Hematopoietic multipotent progenitor cell treated with erythropoietin and hydrocortisone succinate and interleukin-3 and kit ligand, for 4 days (in vitro differentiated cells): ENCODE measurements at regions not wholly inside any gene's neighbourhood (a gene's known extent, or its start where the extent isn't known, plus 50 kb on each side); places are given as distances from the start of the nearest gene placed in this dataset.
"Not testable (repeated sequence)": the region's sequence is repeated elsewhere in the genome, so short reads cannot be mapped to it uniquely, and the experiment has no call there.

Experiments
- DNase-seq: peaks from one replicate; pipeline ENCODE4 v3.0.0-alpha.2; 2015

DNA sequence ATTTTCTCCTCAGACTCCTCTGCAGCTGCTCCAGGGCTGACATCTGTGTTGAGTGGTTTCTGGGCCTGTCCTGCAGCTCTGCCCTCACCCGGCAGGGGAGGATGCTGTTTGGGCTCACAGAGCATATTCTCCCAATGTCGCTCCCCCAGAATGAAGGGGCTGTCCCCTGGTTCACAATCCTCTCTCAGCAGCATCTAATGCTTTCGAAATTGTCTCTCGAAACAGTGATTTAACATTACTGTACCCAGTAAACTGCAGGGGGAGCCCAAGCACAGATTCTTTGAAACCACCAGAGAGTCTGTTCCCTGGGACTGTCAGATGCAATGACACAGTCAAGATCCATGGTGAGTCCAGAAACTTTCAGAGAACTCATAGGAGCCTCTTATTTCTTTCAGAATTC is 1135.2 kb downstream of the TMEM121 start:
- peak; percentile 80 for DNase-seq

DNA sequence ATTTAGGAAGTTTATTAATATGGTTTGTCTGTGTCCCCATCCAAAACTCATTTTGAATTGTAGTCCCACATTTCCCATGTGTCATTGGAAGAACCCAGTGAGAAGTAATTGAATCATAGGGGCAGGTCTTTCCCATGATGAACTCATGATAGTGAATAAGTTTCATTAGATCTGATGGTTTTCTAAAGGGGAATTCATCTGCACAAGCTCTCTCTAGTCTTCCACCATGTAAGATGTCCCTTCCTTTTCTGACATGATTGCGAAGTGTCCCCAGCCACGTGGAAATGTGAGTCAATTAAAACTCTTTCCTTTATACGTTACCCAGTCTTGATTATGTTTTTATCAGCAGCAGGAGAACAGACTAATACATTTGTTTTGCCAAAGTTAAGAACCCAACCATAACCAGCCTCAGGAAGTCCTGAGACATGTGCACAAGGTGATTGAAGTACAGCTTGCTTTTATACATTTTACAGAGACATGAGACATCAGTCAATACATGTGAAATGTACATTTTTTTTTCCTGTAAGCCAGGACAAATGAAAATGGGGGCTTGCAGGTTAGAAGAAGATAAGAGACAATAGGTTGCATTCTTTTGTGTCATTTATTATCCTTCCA is 1136.7 kb downstream of the TMEM121 start:
- DNase-seq: peak; percentile 24

DNA sequence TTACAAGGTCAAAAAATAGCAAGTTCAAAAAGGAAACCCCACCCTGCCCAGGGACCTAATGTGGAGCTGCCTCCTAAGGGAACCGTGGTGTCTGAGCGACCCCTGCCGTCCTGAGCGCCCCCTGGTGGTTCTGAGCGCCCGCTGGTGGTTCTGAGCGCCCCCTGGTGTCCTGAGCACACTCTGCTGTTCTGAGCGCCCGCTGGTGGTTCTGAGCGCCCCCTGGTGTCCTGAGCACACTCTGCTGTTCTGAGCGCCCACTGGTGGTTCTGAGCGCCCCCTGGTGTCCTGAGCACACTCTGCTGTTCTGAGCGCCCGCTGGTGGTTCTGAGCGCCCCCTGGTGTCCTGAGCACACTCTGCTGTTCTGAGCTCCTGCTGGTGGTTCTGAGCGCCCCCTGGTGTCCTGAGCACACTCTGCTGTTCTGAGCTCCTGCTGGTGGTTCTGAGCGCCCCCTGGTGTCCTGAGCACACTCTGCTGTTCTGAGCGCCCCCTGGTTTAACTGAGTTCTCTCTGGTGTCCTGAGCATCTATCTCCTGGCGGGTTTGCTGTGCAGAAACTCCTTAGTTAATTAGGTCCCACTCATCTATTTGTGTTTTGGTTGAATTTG is 1137.5 kb downstream of the TMEM121 start:
- peak; percentile 42 for DNase-seq

DNA sequence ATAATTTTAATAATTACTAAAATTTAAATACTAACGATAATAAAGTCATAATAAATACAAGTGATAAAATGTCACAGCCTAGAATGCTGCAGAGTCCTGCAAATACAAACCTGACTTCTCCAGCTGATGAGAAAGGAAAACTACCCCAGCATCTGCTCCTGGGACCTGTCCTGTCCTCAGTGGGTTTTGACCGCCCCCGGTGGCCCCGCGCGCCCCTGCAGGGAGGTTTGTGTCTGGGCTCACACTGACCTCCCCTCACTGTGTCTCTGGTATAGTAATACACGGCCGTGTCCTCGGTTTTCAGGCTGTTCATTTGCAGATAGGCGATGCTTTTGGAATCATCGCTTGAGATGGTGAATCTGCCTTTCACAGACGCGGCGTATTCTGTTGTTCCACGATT is 1139.4 kb downstream of the TMEM121 start:
- no peak for DNase-seq

DNA sequence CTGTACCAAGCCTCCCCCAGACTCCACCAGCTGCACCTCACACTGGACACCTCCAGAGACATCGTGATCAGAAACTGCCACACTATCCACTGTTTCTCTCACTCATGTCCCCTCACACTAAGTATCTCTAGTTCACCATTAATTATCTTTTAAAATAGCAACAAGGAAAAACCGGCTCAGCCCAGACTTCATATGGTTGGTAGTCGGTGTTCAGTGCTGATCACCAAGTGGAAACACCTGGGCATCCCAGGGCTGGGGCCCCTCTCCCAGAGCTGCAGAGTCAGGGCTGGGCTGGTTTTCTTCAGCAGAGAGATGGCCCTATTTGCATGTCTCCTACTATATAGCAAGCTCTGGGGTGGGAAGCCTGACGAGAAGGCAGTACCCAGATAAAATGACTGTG is 1140.0 kb downstream of the TMEM121 start:
- no peak for DNase-seq

DNA sequence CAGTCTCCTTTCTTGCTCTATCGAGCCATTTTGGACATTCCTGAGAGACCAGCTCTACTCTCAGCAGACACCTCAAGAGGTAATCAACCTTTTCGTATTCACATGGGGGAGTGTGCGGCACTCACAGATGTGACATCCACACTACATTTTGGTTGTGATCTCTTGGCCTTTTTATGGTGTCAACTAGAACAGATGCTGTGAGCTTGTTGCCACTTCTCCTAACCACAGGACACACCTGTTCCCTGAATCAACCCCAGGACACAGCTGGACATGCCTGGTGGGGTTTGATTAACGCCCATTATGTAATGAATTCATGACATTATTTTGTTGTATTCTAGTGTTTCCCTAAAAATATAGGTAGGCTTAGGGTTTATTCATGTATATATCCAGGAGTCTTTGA is 1143.6 kb downstream of the TMEM121 start:
- peak; percentile 50 for DNase-seq

DNA sequence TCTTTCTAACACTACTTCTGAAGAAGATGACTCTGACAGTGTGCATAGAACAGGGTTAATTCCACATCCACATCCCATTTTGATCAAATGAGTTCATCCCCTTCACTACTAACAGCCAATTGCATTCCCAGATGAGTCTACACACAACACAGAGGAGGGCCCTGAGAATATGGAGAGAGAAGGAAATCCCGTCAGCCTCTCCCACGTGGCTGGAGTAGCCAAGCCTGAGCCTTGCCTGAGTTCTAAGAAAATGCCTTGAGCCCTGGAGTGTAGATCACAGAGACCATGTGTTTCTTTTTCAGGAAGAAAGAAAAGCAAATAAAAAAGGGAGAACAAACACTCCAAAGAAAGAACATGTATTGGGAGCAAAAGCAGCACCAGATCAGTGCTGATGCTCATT is 1147.7 kb downstream of the TMEM121 start:
- not testable (repeated sequence) for DNase-seq

DNA sequence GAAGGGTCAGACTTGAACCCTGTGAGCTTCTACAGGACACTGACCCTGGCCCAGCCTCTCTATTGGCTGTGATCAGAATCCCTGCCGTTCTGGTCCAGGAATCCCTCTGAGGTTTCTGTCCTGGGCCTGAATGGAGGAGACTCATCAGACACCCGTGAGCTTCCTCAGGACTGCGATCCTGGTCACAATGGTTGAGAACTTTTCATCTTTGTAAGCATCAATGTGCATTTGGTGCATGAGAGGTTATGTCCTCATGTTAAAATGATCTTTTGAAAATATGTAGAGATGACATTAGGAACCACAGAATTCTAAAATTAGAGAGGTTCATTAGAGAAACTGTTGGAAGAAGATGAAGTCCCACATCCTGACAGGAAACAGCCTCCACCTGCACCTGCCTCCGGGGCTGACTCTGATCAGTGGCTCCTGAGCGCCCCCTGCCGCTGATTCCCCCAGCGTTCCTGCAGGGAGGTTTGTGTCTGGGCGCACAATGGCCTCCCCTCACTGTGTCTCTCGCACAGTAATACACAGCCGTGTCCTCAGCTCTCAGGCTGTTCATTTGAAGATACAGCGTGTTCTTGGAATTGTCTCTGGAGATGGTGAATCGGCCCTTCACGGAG is 1148.2 kb downstream of the TMEM121 start:
- not testable (repeated sequence) for DNase-seq

DNA sequence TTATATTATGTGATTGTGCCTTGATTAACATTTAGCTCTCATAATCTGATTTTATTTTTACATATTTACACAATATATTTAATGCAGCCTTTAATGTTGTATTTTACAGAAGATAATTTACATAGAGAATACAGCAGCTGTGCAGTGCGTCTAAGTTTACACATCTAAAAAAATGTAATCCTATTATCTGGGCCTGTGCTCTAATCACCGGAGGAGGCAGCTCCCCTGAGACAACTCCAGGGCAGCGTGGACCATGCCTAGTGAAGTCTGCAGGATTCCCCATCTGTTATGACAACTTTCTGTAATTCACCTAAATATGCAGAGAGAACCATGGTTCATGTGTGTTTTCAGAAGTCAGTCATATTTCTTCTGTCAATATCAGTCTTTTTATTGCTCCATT is 1149.3 kb downstream of the TMEM121 start:
- DNase-seq: not testable (repeated sequence)

DNA sequence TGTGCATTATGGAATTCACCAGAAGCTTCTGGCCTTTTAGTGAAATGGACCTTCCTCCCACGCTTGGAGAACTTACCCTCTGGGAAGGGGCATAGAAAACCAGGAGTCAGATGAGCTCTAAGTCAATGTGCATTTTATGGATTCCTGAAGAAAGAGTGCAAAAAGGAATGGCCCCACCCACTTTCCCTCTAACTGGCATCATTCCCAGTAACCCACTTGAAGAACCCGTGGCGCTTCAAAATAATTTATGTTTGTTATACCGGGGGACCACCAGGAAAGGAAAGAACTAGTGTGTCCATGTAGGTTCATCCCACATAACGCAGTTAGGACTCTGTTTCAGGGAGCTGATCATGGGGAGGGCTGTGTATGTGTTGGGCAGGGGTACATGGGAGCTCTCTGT is 1153.4 kb downstream of the TMEM121 start:
- DNase-seq: no peak

DNA sequence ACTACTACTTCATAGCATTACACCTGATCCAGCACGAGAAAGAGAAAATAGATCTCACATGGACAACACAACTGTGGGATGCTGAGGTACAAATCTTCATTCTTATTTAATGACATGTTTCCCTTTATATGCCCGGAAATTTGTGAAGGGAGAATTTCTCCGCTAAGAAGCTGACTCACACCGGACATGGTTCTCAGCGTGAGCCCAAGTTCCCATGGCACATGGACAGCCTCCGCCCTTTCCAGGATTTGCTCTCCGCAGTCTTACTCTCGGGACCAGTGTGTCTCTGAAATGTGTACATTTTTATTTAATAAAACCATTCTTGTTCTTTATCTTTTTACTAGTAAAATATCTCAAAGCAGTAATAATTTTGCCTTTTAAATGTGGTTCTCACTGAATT is 1154.8 kb downstream of the TMEM121 start:
- no peak for DNase-seq

DNA sequence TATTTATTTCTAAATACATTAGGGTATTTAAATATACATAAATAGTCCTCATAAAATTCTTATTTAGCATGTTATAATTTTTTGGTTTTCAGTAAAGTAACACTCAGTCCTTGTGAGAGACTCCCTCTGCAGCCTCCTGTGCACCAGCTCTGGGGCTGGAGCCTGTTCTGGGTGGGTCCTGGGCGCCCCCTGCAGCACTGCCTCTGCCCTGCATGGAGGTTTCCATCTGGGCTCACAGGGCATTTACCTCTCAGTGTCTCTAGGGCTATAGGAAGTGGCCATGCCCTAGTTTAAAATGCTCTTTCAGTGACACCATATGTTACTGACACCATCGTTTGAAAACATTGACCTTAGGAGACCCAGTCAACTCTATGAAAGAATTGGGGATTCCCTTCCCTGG is 1155.2 kb downstream of the TMEM121 start:
- peak; percentile 39 for DNase-seq

DNA sequence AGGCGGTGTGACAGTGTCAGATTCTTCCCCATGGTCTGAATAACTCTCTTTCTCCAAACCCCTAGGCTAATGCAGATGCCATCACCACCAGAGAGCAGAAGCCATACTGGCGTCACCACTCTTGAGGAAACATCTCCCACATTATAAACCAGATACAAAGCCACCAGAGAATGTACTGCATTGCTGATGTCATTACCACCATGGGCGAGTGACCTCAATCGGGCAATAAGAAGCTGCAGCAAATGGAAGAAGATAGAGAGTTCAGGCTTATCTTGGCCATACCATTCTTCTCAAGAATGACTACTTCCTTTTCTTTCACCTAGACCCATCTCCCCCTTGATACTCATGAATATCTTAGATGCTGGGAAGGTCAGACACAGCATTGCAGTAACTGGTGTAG is 1157.2 kb downstream of the TMEM121 start:
- peak; percentile 43 for DNase-seq

DNA sequence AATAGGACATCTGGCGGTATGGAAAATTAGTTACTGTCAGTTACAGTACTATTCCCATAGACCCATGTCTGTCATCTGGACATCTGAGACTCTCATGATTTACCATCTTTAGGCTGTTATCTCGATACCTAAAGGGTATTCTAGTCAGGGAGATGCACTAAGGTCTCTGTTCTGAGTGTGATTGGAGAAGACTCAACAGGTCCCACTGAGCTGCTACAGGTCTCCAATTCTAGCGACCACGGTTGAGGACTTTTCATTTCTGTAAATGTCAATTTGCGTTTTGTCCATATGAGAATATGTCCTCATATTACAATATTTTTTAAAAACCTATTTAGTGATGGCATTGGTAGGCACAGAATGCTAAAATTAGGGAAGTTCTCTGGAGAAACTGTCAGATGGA is 1160.2 kb downstream of the TMEM121 start:
- no peak for DNase-seq

DNA sequence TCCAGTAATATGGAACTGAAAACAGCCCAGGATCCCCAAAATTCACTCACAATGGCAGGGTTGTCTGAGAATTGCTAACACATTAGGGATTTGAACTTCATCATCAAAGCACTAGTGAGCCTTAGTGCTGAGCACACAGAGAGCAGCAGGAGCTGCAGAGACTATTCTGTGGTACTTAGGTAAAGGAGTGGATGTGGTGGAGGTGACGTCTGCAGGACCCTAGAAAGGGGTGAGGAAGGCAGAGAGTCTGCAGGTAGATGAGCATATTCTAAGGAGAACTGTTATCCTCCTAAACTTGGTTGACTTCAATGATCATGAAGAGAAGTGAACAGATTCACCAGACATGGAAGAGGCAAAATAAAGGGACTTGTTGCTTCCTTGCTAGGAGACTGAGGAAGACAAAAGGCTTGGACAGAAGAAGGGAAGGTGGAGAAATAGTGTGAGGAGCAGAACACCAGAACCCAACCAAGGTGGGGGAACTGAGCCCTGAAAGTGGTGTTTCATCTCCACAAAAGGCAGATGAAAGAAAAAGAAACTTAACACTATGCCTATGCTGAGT is 1164.0 kb downstream of the TMEM121 start:
- DNase-seq: no peak

DNA sequence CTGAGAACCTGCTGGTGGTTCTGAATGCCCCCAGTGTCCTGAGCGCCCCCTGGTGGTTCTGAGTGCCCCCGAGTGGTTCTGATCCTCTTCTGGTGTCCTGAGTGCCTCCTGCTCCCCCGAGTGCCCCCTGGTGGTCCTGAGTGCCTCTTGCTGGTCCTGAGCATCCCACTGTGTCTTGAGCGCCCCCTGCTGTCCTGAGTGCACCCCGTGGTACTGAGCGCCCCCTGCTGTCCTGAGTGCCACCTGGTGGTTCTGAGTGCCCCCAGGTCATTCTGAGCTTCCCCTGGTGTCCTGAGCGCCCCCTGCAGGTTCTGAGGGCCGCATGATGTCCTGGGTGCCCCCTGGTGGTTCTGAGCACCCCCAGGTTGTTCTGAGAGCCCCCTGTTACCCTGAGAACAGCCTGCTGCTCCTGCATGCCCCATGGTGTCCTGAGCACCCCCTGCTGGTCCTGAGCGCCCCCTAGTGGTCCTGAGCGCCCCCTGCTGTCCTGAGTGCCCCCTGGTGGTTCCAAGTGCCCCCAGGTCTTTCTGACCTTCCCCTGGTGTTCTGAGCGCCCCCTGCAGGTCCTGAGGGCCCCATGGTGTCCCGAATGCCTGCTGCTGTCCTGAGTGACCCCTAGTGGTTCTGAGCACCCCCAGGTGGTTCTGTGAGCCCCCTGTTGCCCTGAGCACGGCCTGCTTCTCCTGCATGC is 1165.4 kb downstream of the TMEM121 start:
- DNase-seq: peak; percentile 58

DNA sequence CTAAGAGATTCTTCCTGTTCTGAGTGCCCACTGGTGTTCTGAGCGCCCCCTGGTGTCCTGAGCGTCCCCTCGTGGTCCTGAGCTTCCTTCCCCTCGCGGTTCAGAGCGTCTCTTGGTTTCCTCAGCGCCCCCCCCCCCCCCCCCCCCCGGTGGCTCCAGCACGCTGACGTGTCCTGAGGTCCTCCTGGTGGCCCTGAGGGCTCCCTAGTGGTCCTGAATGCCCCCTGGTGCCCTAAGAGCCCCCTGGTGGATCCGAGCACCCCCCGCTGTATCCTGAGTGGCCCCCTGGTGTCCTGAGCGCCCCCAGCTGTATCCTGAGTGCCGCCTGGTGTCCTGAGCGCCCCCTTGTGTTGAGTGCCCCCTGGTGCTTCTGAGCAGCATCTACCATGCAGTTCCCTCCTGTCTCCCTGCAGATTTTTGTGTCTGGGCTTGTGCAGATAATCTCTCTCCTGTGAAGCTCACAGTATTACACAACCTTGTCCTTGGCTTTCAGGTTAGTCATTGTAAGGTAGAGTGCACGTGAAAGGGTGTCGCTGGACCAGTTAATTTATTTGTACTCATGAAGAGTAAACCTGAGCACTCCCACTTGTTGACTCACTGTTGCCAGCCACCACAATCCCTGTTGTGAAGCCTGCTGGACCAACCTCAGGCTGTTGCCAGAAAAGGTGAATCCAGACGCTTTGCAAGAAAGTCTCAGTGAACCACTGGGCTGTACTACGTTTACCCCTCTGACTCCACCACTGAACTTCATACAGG is 1168.4 kb downstream of the TMEM121 start:
- DNase-seq: peak; percentile 85

DNA sequence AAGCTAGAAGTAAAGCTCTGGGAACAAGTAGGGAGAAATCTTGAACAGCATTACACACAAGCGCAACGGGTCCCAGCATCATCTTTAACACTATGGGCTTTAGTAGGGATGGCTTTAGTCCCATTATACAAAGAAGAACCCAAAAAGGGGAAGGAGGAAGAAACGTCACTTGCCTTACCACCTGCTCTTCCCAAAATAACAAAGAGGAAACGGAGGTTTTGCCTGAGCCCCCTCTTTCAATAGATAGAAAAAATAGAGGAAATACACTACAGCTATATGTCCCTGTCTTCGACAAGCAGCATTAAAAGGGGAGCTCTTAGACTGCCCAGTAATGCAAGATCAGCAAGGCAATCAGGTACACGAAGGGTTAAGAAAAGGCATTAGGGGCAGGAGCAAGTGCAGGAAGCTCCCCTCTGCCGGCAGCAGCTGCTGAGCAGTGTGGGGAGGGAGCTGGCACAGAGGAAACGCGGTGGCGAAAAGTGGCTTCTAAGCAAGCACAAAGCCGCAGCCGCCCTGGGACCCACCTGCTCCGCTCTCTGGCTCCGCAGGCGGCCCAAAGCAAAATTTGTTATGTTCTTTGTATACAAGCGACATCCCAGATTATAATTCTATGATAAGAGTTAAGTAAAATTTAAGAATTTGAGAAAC is 1172.4 kb downstream of the TMEM121 start:
- DNase-seq: peak; percentile 47

DNA sequence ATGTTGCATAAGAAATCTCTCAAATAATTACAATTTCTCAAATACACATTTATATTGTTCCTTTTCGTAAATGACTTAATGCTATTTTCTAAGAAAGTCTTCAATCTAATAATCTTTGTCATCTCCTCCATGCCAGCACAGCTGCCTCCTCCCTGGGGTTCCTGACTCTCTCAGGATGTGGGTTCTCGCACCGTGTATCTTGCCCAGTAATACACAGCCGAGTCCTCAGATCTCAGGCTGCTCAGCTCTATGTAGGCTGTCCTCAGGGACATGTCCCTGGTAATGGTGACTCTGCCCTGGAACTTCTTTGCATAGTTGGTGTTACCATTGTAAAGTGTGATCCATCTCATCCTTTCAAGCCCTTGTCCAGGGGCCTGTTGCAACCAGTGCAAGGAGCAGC is 1177.3 kb downstream of the TMEM121 start:
- not testable (repeated sequence) for DNase-seq

DNA sequence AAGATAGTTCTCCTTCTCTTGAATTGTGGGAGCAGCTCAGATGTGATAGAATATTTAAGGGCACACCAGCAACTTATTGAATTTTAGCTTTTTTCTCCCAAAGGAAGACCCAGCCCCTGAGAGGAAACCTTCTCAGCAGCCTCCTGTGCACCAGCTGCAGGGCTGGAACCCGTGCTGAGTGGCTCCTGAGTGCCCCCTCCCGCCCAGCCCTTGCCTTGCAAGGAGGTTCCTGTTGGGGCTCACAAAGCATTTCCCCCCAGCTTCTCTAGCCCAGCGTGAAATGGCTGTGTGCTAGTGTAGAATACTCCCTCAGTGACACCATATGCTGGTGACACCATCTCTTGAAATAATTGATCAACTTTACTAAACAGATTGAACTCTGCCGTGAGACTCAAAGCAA is 1180.1 kb downstream of the TMEM121 start:
- DNase-seq: peak; percentile 32

DNA sequence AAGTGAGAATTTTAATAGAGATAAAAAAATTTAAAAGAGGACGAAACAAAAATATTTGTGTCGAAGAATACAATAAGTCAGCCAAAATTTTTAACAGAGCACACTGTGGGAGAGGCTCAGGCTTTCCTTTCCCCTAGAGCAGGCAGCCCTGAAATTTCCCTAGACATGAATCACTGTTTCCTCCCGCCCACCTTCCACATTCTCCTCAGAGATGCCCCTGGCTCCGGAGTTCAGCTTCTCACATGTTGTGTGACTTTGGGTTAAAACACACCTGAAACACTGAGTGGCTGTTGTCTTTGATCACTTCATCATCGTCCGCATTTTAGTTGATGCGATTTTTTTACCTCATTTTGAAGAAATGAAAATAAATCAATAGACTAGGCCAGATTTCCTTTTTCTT is 1183.8 kb downstream of the TMEM121 start:
- not testable (repeated sequence) for DNase-seq

DNA sequence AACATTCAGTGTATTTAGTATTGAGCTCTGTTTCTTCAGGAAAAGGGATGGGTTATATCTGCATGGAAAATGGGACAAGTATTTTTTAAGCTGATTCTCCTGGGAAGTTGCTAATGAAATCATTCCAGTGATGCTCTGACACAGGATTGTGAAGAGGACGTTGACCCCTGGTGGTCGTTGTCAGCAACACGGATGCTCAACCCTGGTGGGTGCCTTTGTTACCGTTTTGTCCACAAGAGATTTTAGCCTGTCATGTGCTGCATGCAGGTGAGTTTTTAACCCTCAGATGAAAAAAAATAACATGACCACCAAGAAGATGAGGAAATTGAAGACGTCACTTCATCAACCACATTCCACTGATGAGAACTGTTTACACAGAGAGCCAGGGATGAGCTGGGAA is 1186.1 kb downstream of the TMEM121 start:
- peak; percentile 14 for DNase-seq
